SU-DHL-6 (cell line): ENCODE measurements at regions not wholly inside any gene's neighbourhood (a gene's known extent, or its start where the extent isn't known, plus 50 kb on each side); places are given as distances from the start of the nearest gene placed in this dataset.

ENCODE experiments used
- EZH2phosphoT487 ChIP-seq: fragments of 200-600 bp; sonication (generic), shearing (Covaris generic); conservative IDR thresholded peaks from 2 replicates; pipeline ENCODE4 v1.6.1; 2018; ENCODE audit warnings: mild to moderate bottlenecking, antibody characterized with exemption, low read length, moderate library complexity, mixed read lengths
- TF ChIP-seq, protein P1 (sequence below): fragments of 200-600 bp; sonication (generic); IDR thresholded peaks from one replicate; pipeline ENCODE4 v1.5.1; 2017; ENCODE audit warnings: antibody characterized with exemption, mild to moderate bottlenecking, low read length, moderate library complexity; ENCODE audit not compliant: insufficient read depth, poor library complexity, severe bottlenecking

GRCh38 chr4:112897543-112897942, 151.9 kb upstream of the ANK2 start:
- TF ChIP-seq, protein P1, sequence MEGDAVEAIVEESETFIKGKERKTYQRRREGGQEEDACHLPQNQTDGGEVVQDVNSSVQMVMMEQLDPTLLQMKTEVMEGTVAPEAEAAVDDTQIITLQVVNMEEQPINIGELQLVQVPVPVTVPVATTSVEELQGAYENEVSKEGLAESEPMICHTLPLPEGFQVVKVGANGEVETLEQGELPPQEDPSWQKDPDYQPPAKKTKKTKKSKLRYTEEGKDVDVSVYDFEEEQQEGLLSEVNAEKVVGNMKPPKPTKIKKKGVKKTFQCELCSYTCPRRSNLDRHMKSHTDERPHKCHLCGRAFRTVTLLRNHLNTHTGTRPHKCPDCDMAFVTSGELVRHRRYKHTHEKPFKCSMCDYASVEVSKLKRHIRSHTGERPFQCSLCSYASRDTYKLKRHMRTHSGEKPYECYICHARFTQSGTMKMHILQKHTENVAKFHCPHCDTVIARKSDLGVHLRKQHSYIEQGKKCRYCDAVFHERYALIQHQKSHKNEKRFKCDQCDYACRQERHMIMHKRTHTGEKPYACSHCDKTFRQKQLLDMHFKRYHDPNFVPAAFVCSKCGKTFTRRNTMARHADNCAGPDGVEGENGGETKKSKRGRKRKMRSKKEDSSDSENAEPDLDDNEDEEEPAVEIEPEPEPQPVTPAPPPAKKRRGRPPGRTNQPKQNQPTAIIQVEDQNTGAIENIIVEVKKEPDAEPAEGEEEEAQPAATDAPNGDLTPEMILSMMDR = no peak
- no peak for TF ChIP-seq EZH2phosphoT487
